AG10803 (cell line): ENCODE measurements at regions not wholly inside any gene's neighbourhood (a gene's known extent, or its start where the extent isn't known, plus 50 kb on each side); places are given as distances from the start of the nearest gene placed in this dataset.

Source experiments
- DNase-seq: peaks from one replicate; pipeline ENCODE4 v3.0.0; 2010; ENCODE audit warnings: low read depth
- H3K4me3 ChIP-seq: 2 replicates; pipeline ENCODE4 v1.5.1; 2011; ENCODE audit warnings: mild to moderate bottlenecking, low read length, control low read depth
- TF ChIP-seq, protein P1 (sequence below): conservative IDR thresholded peaks from 2 replicates; pipeline ENCODE4 v1.5.1; 2011; ENCODE audit warnings: mild to moderate bottlenecking, low read length, control low read depth, inconsistent platforms

DNA sequence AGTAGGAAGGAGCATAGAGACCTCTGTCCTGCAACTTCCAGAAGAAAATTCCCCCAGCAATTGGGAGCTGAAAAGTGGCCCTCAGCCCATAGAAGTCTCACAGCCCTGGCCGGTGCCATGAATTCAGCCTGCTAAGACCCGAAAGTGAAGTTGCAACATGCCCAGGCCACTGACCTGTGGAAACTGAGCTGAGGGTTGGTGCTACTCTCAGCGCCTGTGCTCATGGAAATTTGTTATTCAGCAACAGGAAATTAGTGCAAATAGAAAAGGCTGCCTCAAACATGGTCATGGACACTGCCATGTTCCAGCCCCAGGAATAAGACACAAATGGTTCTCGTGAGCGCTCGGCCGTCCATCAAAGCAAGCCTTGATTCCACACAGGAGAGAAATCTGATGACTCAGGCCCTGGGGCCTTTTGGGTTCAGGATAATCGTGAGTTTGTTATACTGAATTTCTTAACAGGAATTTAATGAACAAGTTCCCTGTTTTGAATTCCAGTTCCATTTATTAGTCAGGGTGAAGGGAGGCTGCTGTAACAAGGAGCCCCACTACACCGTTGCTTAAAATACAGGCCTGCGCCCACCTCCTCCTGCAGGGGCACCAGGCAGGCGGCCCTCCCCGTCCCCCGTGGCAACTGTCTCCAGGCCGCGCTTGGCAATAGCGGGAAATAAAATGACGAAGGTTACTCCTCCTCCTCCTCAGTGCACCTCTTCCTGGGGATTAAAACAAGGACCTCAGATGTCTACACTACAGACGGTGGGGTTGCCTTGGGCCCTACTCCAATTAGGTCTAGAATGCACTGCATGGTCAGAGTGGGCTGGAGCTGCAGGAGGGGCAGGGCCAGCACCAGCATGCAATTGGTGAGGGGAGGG is 152.9 kb downstream of the ERMARD start:
- TF ChIP-seq, protein P1, sequence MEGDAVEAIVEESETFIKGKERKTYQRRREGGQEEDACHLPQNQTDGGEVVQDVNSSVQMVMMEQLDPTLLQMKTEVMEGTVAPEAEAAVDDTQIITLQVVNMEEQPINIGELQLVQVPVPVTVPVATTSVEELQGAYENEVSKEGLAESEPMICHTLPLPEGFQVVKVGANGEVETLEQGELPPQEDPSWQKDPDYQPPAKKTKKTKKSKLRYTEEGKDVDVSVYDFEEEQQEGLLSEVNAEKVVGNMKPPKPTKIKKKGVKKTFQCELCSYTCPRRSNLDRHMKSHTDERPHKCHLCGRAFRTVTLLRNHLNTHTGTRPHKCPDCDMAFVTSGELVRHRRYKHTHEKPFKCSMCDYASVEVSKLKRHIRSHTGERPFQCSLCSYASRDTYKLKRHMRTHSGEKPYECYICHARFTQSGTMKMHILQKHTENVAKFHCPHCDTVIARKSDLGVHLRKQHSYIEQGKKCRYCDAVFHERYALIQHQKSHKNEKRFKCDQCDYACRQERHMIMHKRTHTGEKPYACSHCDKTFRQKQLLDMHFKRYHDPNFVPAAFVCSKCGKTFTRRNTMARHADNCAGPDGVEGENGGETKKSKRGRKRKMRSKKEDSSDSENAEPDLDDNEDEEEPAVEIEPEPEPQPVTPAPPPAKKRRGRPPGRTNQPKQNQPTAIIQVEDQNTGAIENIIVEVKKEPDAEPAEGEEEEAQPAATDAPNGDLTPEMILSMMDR: no peak
- DNase-seq: no peak
- no peak overlapping the region for H3K4me3 ChIP-seq

DNA sequence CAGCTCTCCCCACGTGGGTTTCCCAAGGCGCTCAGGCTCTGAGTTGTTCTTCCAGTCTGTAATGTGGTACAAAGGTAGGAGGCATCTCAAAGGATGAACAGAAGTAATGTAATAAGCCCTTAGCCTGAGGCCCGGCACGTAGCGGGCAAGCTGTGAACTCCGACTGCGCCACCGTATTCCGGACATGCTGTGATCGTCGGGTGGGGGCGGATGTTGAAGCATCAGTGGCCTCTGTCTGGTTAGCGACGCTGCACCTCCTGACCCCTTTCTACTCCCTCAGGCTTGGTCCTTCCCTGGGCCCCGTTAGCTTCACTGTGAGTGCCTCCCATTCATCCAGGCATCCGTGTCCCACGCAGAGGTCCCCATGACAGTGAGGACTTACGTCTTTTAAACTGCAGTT is 151.7 kb downstream of the ERMARD start:
- DNase-seq: no peak
- TF ChIP-seq, protein P1: no peak
- H3K4me3 ChIP-seq: no peak overlapping the region

DNA sequence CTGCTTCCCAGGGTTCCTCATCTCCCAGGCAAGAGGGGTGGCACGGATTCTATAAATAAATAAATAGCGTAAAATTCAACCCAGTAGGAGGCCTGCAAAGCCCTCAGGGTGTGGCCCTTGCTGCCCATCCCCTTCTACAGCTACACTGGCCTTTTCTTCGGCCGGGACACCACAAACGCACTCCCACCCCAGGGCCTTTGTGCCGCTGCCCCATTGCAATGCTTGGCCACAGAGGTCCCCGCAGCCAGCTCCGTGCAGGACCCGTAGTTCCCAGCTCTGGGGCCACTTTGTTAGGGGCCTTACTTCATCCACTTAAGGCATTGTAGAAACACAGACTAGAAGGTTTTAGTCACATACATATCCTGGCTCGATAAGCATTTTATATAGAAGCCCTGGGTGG is 151.2 kb downstream of the ERMARD start:
- no peak overlapping the region for H3K4me3 ChIP-seq
- no peak for DNase-seq
- TF ChIP-seq, protein P1: no peak

DNA sequence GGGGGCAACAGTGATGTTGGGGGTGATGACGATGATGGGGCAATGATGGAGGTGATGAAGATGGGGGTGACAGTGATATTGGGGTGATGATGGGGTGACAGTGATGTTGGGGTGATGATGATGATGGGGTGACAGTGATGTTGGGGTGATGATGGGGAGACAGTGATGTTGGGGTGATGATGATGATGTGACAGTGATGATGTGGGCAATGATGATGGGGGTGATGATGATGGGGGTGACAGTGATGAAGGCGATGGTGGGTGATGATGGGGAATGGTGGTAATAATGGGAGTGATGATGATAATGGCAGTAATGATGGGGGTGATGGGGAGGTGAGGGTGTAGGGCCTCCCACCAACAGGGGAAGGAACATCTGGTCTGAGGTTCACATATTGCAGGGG is 150.6 kb downstream of the ERMARD start:
- DNase-seq: no peak
- TF ChIP-seq, protein P1: no peak

DNA sequence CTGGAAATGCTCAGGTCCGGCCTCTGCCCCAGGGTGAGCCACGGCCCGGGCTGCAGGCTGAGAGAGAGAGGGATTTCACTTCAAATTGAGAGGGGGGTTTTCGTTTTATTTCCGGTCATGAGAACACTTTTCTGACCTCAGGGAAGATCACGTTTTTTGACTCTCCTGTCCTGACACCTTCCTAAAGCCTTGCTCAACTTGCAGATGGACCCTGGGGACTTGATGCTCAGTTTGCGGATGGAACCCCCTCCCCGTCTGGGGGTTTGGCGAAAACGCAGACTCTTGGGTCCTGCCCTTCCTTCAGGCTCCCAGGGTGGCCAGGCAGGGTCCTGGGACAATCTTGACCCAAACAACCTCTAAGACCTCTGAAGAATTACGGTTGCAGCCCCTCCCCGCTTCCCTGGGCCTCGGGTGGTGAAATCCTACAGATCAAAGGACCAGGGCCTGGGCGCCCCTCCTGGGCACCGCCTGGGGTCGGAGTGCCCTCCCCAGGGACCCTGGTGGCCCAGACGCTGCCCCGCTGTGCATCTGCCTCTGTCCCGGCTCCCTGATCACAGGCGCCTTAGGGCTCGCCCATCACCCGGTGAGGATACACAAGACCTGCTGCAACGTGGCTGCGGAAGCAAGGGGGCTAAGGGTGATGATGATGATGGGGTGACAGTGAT is 148.2 kb downstream of the ERMARD start:
- no peak overlapping the region for H3K4me3 ChIP-seq
- no peak for DNase-seq

More for the DNA sequence above, 150.6 kb downstream of the ERMARD start:
- H3K4me3 ChIP-seq: no peak overlapping the region

DNA sequence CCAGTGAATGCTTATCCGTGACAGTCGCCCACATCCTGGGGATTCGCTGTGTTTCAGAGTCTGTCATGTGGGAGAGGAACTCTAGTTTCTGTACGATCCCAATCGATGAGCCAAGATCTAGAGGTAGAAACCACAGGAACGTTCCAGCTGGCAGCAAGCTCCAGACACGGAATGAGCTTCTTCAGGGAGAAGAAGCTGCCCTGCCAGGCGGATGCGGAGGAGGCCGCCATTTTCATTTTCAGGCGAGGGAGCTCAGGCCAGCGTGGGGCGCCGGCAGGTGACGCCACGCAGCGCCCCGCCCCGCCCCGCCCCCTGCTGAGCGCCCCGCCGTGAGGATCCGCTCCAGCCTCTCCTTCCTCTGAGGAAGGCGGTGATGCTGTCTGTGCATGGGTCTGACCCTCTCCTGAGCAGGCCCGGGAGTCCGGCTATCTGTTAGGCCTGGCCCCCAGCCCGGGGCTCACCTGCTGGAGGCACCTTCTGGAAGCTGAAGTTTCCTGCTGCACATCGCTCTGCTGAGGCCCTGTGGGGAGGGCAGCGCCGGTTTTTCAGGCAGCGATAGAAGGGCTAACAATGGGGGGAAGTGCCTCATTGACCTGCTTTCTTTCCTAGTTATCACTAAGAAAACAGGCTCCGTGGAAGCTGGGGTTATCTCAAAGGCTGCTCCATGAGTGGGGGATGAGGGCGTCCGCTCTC is 147.5 kb downstream of the ERMARD start:
- H3K4me3 ChIP-seq: no peak overlapping the region
- TF ChIP-seq, protein P1: no peak
- DNase-seq: no peak

More for the DNA sequence above, 148.2 kb downstream of the ERMARD start:
- TF ChIP-seq, protein P1: no peak
